ENCODE measurements at regions not wholly inside any gene's neighbourhood (a gene's known extent, or its start where the extent isn't known, plus 50 kb on each side); places are given as distances from the start of the nearest gene placed in this dataset.
"Not testable (repeated sequence)": the region's sequence is repeated elsewhere in the genome, so short reads cannot be mapped to it uniquely, and the experiment has no call there.

GRCh38 chr9:85487872-85488271 lies 253.9 kb downstream of the AGTPBP1 start:
- DNase-seq (ENCODE audit: low read depth): no peak

- no peak for DNase-seq (ENCODE audit: low read depth)
Measured at GRCh38 chr9:85484235-85484634, 257.5 kb downstream of the AGTPBP1 start.

GRCh38 chr9:85483208-85483607 lies 258.5 kb downstream of the AGTPBP1 start:
- no peak for DNase-seq (ENCODE audit: low read depth)

- no peak for DNase-seq (ENCODE audit: low read depth)
Measured at GRCh38 chr9:85479305-85479704, 262.4 kb downstream of the AGTPBP1 start.

GRCh38 chr9:85478847-85479246 lies 262.9 kb downstream of the AGTPBP1 start:
- no peak for DNase-seq (ENCODE audit: low read depth)

DNA sequence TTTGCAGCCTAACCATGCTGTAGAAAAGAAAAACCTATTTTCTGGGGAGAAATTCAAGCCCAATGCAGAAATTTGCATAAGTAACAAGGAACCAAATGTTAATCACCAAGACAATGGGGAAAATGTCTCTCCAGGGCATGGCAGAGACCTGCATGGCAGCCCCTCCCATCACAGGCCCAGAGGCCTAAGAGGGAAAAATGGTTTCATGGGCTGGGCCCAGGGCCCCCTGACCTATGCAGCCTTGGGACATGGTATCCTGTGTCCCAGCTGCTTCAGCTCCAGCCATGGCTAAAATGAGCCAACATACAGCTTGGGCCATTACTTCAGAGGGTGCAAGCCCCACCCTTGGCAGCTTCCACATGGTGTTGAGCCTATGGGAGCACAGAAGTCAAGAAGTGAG lies 266.9 kb downstream of the AGTPBP1 start:
- DNase-seq (ENCODE audit: low read depth): not testable (repeated sequence)

DNA sequence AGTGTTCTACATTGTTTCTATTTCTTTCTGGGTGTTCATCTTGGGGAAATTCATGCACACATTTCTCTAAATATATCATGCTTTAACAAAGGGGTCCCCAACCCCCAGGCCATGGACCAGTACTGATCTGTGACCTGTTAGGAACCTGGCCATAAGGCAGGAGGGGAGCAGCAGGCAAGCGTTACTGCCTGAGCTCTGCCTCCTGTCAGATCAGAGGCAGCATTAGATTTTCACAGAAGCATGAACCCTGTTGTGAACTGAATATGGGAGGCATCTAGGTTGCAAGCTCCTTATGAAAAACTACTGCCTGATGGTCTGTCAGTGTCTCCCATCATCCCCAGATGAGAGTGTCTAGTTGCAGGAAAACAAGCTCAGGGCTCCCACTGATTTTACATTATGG lies 270.0 kb downstream of the AGTPBP1 start:
- DNase-seq (ENCODE audit: low read depth): no peak

- no peak for DNase-seq (ENCODE audit: low read depth)
Measured at GRCh38 chr9:85469041-85469440, 272.7 kb downstream of the AGTPBP1 start.

GRCh38 chr9:85466834-85467233 lies 274.9 kb downstream of the AGTPBP1 start:
- no peak for DNase-seq (ENCODE audit: low read depth)

DNA sequence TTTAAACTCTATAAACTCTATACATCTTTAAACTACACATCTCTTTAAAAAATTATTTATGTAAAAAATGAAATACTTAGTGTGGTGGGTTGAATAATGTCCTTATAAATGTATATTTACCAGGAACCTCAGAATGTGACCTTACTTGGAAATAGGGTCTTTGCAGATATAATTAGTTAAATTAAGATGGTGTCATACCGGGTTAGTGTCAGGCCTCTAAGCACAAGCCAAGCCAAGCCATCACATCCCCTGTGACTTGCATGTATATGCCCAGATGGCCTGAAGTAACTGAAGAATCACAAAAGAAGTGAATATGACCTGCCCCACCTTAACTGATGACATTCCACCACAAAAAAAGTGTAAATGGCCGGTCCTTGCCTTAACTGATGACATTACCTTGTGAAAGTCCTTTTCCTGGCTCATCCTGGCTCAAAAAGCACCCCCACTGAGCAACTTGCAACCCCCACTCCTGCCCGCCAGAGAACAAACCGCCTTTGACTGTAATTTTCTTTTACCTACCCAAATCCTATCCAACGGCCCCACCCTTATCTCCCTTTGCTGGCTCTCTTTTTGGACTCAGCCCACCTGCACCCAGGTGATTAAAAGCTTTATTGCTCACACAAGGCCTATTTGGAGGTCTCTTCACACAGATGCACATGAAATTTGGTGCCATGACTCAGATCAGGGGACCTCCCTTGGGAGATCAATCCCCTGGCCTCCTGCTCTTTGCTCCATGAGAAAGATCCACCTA lies 283.5 kb downstream of the AGTPBP1 start:
- not testable (repeated sequence) for DNase-seq (ENCODE audit: low read depth)

GRCh38 chr9:85453850-85454249 lies 287.9 kb downstream of the AGTPBP1 start:
- no peak for DNase-seq (ENCODE audit: low read depth)

GRCh38 chr9:85452841-85453240 lies 288.9 kb downstream of the AGTPBP1 start:
- DNase-seq (ENCODE audit: low read depth): no peak

GRCh38 chr9:85451680-85452079 lies 290.1 kb downstream of the AGTPBP1 start:
- DNase-seq (ENCODE audit: low read depth): no peak

- no peak for DNase-seq (ENCODE audit: low read depth)
Measured at GRCh38 chr9:85445887-85446286, 295.9 kb downstream of the AGTPBP1 start.

DNA sequence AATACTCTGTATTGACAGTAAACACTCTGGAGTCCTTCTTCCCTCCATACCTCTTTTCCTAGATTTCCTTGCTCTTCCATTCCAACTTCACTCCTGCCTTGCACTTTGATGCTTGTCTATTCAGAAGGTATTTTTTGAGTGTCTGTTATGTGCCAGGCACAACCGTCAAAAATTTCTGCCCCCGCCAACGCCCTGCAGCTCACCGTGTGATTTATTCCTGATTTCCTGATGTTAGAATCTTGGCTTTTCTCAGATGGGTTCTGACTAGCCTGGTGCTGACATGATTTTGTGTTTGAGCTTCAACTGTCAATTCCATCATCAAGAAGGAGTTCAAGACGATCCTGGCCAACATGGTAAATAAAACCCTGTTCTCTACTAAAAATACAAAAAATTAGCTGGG lies 297.5 kb downstream of the AGTPBP1 start:
- no peak for DNase-seq (ENCODE audit: low read depth)

- DNase-seq (ENCODE audit: low read depth): no peak
Measured at GRCh38 chr9:85443190-85443598, 298.6 kb downstream of the AGTPBP1 start.

DNA sequence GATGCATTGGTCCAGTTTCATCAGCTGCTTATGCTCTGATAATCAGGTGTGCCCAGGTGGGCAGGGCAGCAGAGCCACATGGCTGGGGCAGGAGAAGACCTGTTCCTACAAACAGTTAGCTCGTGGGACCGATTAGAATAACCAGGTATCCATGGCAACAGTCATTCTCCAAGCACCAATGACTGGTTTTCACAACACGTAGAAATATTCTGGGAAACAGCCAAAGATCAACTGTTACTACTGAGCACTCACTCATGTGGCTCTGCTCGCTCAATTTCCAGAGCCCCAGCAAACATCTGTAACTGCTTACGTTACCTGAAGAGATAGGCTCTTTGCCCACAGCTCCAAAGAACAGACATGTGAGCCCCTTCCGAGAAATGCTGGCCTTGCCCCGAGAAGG lies 302.0 kb downstream of the AGTPBP1 start:
- DNase-seq (ENCODE audit: low read depth): no peak

DNA sequence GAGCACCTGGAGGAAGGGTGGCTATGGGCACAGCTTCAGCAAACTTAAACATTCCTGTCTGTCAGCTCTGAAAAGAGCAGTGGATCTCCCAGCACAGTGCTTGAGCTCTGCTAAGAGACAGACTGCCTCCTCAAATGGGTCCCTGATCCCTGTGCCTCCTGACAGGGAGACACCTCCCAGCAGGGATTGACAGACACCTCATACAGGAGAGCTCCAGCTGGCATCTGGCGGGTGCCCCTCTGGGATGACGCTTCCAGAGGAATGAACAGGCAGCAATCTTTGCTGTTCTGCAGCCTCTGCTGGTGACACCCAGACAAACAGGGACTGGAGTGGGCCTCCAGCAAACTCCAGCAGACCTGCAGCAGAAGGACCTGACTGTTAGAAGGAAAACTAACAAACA lies 307.8 kb downstream of the AGTPBP1 start:
- not testable (repeated sequence) for DNase-seq (ENCODE audit: low read depth)

GRCh38 chr9:85433551-85433950 lies 308.2 kb downstream of the AGTPBP1 start:
- not testable (repeated sequence) for DNase-seq (ENCODE audit: low read depth)

- DNase-seq (ENCODE audit: low read depth): no peak
Measured at GRCh38 chr9:85433046-85433445, 308.7 kb downstream of the AGTPBP1 start.

GRCh38 chr9:85432599-85432998 lies 309.2 kb downstream of the AGTPBP1 start:
- no peak for DNase-seq (ENCODE audit: low read depth)

GRCh38 chr9:85431339-85432102 lies 310.2 kb downstream of the AGTPBP1 start:
- DNase-seq (ENCODE audit: low read depth): no peak

DNA sequence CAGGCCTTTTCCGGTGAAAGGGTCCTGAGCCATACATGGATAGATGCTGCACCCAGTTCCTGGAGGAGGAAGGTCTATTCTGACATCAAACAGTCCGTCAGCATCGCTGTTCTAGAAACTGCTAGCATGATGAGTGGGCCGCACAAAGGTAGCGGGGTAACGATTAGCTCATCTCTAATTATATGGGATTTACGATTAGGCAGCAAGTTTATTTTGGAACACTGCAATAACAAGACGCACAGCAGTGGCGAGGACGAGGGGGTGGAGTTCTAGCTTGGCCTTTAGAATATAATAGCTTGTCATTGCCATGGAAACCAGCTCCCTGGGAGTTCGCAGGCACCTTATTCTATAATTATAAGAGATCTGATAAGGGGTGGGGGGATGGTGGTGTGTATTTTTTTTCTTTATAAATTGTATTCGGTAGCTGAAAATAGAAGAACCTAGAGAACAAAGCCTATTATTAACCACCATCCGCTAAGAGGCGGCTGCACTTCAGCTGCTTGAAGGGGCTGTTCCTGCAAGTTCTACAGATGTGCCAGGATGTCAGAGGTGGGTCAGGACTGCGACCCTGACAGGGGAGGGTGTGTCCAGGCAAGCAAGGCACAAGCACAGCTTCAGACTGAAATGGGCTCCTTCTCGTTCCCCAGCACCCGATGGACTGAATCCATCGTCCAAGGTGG lies 311.0 kb downstream of the AGTPBP1 start:
- DNase-seq (ENCODE audit: low read depth): no peak
